ENCODE measurements at regions not wholly inside any gene's neighbourhood (a gene's known extent, or its start where the extent isn't known, plus 50 kb on each side); places are given as distances from the start of the nearest gene placed in this dataset.
"Not testable (repeated sequence)": the region's sequence is repeated elsewhere in the genome, so short reads cannot be mapped to it uniquely, and the experiment has no call there.

- H2AFZ ChIP-seq (ENCODE audit: low read length), result no peak overlapping the region
- no peak overlapping the region for H3K4me2 ChIP-seq (ENCODE audit: low read length)
- ChIA-PET CTCF (no interaction called here), POLR2A (ENCODE audit: unreplicated experiment) (no interaction called here)
- H3K79me2 ChIP-seq (ENCODE audit: low read length), result no peaks in the 10 kb centered on the region
- H4K20me1 ChIP-seq (ENCODE audit: low read length), result no peaks in the 10 kb centered on the region
- intact Hi-C loops (cut with micrococcal nuclease), result no loop called here
- no peak for DNase-seq
- H3K36me3 ChIP-seq (ENCODE audit: low read depth, low read length), result no peaks in the 10 kb centered on the region
- TF ChIP-seq EZH2 (IDR thresholded peaks at IDR 0.05; ENCODE audit: low read length, unreplicated experiment), result no peak
- no peak for TF ChIP-seq EZH2phosphoT487 (IDR thresholded peaks at IDR 0.05; ENCODE audit: borderline replicate concordance, low read length)
- TF ChIP-seq, protein P1, sequence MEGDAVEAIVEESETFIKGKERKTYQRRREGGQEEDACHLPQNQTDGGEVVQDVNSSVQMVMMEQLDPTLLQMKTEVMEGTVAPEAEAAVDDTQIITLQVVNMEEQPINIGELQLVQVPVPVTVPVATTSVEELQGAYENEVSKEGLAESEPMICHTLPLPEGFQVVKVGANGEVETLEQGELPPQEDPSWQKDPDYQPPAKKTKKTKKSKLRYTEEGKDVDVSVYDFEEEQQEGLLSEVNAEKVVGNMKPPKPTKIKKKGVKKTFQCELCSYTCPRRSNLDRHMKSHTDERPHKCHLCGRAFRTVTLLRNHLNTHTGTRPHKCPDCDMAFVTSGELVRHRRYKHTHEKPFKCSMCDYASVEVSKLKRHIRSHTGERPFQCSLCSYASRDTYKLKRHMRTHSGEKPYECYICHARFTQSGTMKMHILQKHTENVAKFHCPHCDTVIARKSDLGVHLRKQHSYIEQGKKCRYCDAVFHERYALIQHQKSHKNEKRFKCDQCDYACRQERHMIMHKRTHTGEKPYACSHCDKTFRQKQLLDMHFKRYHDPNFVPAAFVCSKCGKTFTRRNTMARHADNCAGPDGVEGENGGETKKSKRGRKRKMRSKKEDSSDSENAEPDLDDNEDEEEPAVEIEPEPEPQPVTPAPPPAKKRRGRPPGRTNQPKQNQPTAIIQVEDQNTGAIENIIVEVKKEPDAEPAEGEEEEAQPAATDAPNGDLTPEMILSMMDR (conservative IDR thresholded peaks at IDR 0.05; ENCODE audit: low read depth, low read length), result no peak
- ATAC-seq, result no peak
- H3F3A ChIP-seq (ENCODE audit: low read length, unreplicated experiment), result no peaks in the 10 kb centered on the region
- H3K9me2 ChIP-seq (replicated peaks; ENCODE audit: low read length), result no peaks in the 10 kb centered on the region
- no peak overlapping the region for H3K27ac ChIP-seq (ENCODE audit: low read length)
- no peaks in the 10 kb centered on the region for H3K4me1 ChIP-seq (ENCODE audit: insufficient read depth, low read length)
- peaks cover 43% of the 10 kb centered on the region for H3K27me3 ChIP-seq (ENCODE audit: low read length)
- no TSS peak for BruUV-seq (replicated peaks)
- H3K9me3 ChIP-seq (ENCODE audit: low read length), result no peaks in the 10 kb centered on the region
- H3K4me3 ChIP-seq (ENCODE audit: low read length), result no peak overlapping the region
- H3K9ac ChIP-seq (ENCODE audit: low read length), result no peak overlapping the region
Observed at GRCh38 chr6:5840734-5841390, 165.9 kb downstream of the NRN1 start.

- Histone ChIP-seq H3K36me3 (ENCODE audit: low read depth, low read length) (no peaks in the 10 kb centered on the region), H3K27ac (ENCODE audit: low read length) (no peak overlapping the region), H3K4me2 (ENCODE audit: low read length) (no peak overlapping the region), H2AFZ (ENCODE audit: low read length) (no peak overlapping the region), H3K4me1 (ENCODE audit: insufficient read depth, low read length) (no peaks in the 10 kb centered on the region), H3K9ac (ENCODE audit: low read length) (no peak overlapping the region), H3K9me2 (replicated peaks; ENCODE audit: low read length) (no peaks in the 10 kb centered on the region), H3K79me2 (ENCODE audit: low read length) (no peaks in the 10 kb centered on the region), H3K27me3 (ENCODE audit: low read length) (peaks cover 23% of the 10 kb centered on the region), H4K20me1 (ENCODE audit: low read length) (no peaks in the 10 kb centered on the region), H3K9me3 (ENCODE audit: low read length) (no peaks in the 10 kb centered on the region), H3K4me3 (ENCODE audit: low read length) (no peak overlapping the region), H3F3A (ENCODE audit: low read length, unreplicated experiment) (no peaks in the 10 kb centered on the region)
- no TSS peak for BruUV-seq (replicated peaks)
- TF ChIP-seq EZH2 (IDR thresholded peaks at IDR 0.05; ENCODE audit: low read length, unreplicated experiment), result no peak
- TF ChIP-seq EZH2phosphoT487 (IDR thresholded peaks at IDR 0.05; ENCODE audit: borderline replicate concordance, low read length), result no peak
- TF ChIP-seq, protein P1 (conservative IDR thresholded peaks at IDR 0.05; ENCODE audit: low read depth, low read length), result no peak
- ATAC-seq (no peak), DNase-seq (no peak)
- ChIA-PET CTCF (no interaction called here), POLR2A (ENCODE audit: unreplicated experiment) (no interaction called here)
- intact Hi-C loops (cut with micrococcal nuclease), result no loop called here
Observed at GRCh38 chr6:5838656-5839396, 167.9 kb downstream of the NRN1 start.

DNA sequence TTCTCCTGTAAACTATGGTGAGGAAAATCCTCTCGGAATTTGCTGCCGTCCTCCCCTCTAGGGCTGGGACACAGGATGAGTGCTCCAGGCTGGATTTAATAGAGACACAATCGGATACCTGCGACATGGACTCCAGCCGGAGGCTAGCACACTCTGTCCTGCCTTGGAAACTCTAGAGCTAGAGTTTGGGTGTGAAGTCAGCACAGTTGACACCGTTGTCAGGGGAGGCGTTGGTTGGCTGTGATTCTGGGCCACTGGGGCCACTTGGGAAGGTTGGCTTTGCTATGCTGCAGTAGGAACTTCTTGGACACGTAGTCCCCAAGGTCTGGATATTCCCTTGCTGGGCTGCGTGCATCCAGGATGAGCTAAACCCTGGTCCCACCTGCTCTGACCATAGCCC lies 169.4 kb downstream of the NRN1 start:
- H3K36me3 ChIP-seq (ENCODE audit: low read depth, low read length), result no peaks in the 10 kb centered on the region
- ATAC-seq, result no peak
- BruUV-seq (replicated peaks), result no TSS peak
- no peaks in the 10 kb centered on the region for H4K20me1 ChIP-seq (ENCODE audit: low read length)
- H3K4me2 ChIP-seq (ENCODE audit: low read length), result no peak overlapping the region
- ChIA-PET POLR2A (ENCODE audit: unreplicated experiment) (no interaction called here), CTCF (no interaction called here)
- no peaks in the 10 kb centered on the region for H3K4me1 ChIP-seq (ENCODE audit: insufficient read depth, low read length)
- no peak overlapping the region for H3K27ac ChIP-seq (ENCODE audit: low read length)
- no peak for DNase-seq
- no peak overlapping the region for H3K9ac ChIP-seq (ENCODE audit: low read length)
- TF ChIP-seq EZH2 (IDR thresholded peaks at IDR 0.05; ENCODE audit: low read length, unreplicated experiment) (no peak), EZH2phosphoT487 (IDR thresholded peaks at IDR 0.05; ENCODE audit: borderline replicate concordance, low read length) (no peak)
- TF ChIP-seq, protein P1 (conservative IDR thresholded peaks at IDR 0.05; ENCODE audit: low read depth, low read length), result no peak
- intact Hi-C loops (cut with micrococcal nuclease), result no loop called here
- H3K9me3 ChIP-seq (ENCODE audit: low read length), result no peaks in the 10 kb centered on the region
- H2AFZ ChIP-seq (ENCODE audit: low read length), result no peak overlapping the region
- H3K79me2 ChIP-seq (ENCODE audit: low read length), result no peaks in the 10 kb centered on the region
- no peaks in the 10 kb centered on the region for H3K9me2 ChIP-seq (replicated peaks; ENCODE audit: low read length)
- H3F3A ChIP-seq (ENCODE audit: low read length, unreplicated experiment), result no peaks in the 10 kb centered on the region
- H3K4me3 ChIP-seq (ENCODE audit: low read length), result no peak overlapping the region
- H3K27me3 ChIP-seq (ENCODE audit: low read length), result peaks cover 8% of the 10 kb centered on the region

DNA sequence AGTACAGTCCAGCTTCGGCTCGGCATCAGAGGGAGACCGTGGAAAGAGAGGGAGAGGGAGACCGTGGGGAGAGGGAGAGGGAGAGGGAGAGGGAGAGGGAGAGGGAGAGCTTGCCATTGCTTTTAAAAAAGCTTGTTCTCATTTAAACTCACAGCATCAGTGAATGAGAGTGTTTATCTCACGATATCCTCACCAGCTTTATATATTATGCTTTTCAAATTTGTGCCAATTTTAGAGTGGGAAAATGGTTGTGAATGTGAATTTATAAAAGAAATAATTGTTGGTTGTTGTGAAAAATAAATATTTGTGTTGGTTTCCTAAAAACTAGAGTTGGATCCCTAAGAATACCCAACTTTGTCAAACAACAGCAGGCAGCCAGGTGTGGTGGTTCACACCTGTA lies 170.1 kb downstream of the NRN1 start:
- H3K4me2 ChIP-seq (ENCODE audit: low read length); BruUV-seq (replicated peaks); DNase-seq; H3K27me3 ChIP-seq (ENCODE audit: low read length); H3K36me3 ChIP-seq (ENCODE audit: low read depth, low read length); H3K4me1 ChIP-seq (ENCODE audit: insufficient read depth, low read length); H2AFZ ChIP-seq (ENCODE audit: low read length); H3K9me3 ChIP-seq (ENCODE audit: low read length); H3K79me2 ChIP-seq (ENCODE audit: low read length); ATAC-seq; H4K20me1 ChIP-seq (ENCODE audit: low read length); H3K27ac ChIP-seq (ENCODE audit: low read length); H3K4me3 ChIP-seq (ENCODE audit: low read length); POLR2A ChIA-PET (ENCODE audit: unreplicated experiment); H3K9me2 ChIP-seq (replicated peaks; ENCODE audit: low read length); H3F3A ChIP-seq (ENCODE audit: low read length, unreplicated experiment); H3K9ac ChIP-seq (ENCODE audit: low read length); CTCF ChIA-PET; intact Hi-C loops (cut with micrococcal nuclease): not testable (repeated sequence)
